ENCODE measurements at regions not wholly inside any gene's neighbourhood (a gene's known extent, or its start where the extent isn't known, plus 50 kb on each side); places are given as distances from the start of the nearest gene placed in this dataset.

DNA sequence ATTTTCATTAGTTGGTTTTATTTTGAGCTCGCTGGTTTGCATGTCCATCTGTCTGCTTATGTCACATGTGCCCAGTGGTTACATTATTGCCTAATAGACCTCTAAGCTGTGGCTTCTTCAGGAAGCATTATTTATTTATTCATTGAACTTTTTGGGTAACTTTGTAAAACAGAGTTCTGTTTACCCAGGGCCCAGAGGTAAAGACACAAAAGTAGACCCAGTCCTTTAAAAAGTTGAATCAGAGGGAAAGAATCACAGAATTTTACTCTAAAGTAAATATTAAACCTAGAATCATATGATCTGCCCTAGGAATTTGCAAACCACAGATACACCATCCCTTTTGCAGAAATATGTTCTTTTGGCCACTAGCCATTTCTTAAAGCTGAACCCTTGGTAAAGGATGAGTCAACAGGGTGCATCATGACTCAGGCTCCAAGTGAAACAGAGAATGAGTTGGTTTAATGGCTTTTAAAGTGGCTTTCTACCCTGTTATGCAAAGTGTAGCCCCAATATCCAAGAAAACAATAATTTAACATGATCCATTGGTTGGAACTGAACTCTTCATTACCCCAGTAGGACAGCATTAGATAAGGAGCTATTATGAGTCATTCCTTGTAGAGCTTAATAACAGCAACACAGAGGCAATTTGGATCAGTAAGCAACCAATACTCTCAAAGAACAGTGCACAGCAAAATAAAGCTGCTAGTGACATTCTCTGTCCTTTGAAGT lies 236.3 kb downstream of the KCNJ2 start (continued):
- TF ChIP-seq EHF (CRISPR knock-in tag; IDR thresholded peaks at IDR 0.05) (no peak), EHMT2 (IDR thresholded peaks at IDR 0.05; ENCODE audit: low read depth) (no peak), GATA3 (IDR thresholded peaks at IDR 0.05; ENCODE audit: borderline replicate concordance) (peak; percentile 68; the same call in 1 of the 2 replicates), RFX5 (IDR thresholded peaks at IDR 0.05) (no peak), HEYL (CRISPR knock-in tag; IDR thresholded peaks at IDR 0.05) (no peak), MAFK (IDR thresholded peaks at IDR 0.05; ENCODE audit: partially characterized antibody) (peak; percentile 34), RAD21 (conservative IDR thresholded peaks at IDR 0.05 in 1 of 2, IDR thresholded peaks at IDR 0.05 in 1 of 2) (no peak; a peak in 2 of 5 replicates), NPAS2 (CRISPR knock-in tag; IDR thresholded peaks at IDR 0.05; ENCODE audit: borderline replicate concordance) (no peak), BHLHE40 (IDR thresholded peaks at IDR 0.05; ENCODE audit: low read depth, low read length) (no peak), EP300 (IDR thresholded peaks at IDR 0.05) (peak; percentile 66 to 75; a peak in 3 of 5 replicates), HOXB13 (CRISPR knock-in tag; IDR thresholded peaks at IDR 0.05; ENCODE audit: low read depth) (no peak), TFCP2L1 (CRISPR knock-in tag; IDR thresholded peaks at IDR 0.05) (no peak), RNF2 (IDR thresholded peaks at IDR 0.05; ENCODE audit: borderline replicate concordance, low read depth) (no peak), SREBF2 (IDR thresholded peaks at IDR 0.05) (no peak), PHF8 (IDR thresholded peaks at IDR 0.05; ENCODE audit: borderline replicate concordance, low read depth) (no peak), CEBPB (IDR thresholded peaks at IDR 0.05) (peak; percentile 91 to 97), ZFP36 (IDR thresholded peaks at IDR 0.05; ENCODE audit: borderline replicate concordance, partially characterized antibody) (no peak), CHD4 (IDR thresholded peaks at IDR 0.05; ENCODE audit: borderline replicate concordance) (no peak), KDM5A (IDR thresholded peaks at IDR 0.05) (no peak), CBX2 (IDR thresholded peaks at IDR 0.05; ENCODE audit: borderline replicate concordance, low read depth) (no peak), HOXA7 (CRISPR knock-in tag; IDR thresholded peaks at IDR 0.05) (0 out of 2 replicates have a peak, but pooled peaks have one; percentile 40), POLR2AphosphoS2 (conservative IDR thresholded peaks at IDR 0.05; ENCODE audit: low read length) (no peak)
- TF ChIP-seq, protein P1, sequence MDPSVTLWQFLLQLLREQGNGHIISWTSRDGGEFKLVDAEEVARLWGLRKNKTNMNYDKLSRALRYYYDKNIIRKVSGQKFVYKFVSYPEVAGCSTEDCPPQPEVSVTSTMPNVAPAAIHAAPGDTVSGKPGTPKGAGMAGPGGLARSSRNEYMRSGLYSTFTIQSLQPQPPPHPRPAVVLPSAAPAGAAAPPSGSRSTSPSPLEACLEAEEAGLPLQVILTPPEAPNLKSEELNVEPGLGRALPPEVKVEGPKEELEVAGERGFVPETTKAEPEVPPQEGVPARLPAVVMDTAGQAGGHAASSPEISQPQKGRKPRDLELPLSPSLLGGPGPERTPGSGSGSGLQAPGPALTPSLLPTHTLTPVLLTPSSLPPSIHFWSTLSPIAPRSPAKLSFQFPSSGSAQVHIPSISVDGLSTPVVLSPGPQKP (IDR thresholded peaks at IDR 0.05; ENCODE audit: low read depth, low read length), result no peak
- TF ChIP-seq, protein P2, sequence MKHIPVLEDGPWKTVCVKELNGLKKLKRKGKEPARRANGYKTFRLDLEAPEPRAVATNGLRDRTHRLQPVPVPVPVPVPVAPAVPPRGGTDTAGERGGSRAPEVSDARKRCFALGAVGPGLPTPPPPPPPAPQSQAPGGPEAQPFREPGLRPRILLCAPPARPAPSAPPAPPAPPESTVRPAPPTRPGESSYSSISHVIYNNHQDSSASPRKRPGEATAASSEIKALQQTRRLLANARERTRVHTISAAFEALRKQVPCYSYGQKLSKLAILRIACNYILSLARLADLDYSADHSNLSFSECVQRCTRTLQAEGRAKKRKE (CRISPR knock-in tag; IDR thresholded peaks at IDR 0.05; ENCODE audit: low read depth), result no peak
- TF ChIP-seq, protein P3, sequence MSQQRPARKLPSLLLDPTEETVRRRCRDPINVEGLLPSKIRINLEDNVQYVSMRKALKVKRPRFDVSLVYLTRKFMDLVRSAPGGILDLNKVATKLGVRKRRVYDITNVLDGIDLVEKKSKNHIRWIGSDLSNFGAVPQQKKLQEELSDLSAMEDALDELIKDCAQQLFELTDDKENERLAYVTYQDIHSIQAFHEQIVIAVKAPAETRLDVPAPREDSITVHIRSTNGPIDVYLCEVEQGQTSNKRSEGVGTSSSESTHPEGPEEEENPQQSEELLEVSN (IDR thresholded peaks at IDR 0.05; ENCODE audit: borderline replicate concordance, low read depth), result no peak
- TF ChIP-seq, protein P4, sequence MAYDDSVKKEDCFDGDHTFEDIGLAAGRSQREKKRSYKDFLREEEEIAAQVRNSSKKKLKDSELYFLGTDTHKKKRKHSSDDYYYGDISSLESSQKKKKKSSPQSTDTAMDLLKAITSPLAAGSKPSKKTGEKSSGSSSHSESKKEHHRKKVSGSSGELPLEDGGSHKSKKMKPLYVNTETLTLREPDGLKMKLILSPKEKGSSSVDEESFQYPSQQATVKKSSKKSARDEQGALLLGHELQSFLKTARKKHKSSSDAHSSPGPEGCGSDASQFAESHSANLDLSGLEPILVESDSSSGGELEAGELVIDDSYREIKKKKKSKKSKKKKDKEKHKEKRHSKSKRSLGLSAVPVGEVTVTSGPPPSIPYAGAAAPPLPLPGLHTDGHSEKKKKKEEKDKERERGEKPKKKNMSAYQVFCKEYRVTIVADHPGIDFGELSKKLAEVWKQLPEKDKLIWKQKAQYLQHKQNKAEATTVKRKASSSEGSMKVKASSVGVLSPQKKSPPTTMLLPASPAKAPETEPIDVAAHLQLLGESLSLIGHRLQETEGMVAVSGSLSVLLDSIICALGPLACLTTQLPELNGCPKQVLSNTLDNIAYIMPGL (CRISPR knock-in tag; IDR thresholded peaks at IDR 0.05; ENCODE audit: borderline replicate concordance), result no peak
- TF ChIP-seq, protein P5, sequence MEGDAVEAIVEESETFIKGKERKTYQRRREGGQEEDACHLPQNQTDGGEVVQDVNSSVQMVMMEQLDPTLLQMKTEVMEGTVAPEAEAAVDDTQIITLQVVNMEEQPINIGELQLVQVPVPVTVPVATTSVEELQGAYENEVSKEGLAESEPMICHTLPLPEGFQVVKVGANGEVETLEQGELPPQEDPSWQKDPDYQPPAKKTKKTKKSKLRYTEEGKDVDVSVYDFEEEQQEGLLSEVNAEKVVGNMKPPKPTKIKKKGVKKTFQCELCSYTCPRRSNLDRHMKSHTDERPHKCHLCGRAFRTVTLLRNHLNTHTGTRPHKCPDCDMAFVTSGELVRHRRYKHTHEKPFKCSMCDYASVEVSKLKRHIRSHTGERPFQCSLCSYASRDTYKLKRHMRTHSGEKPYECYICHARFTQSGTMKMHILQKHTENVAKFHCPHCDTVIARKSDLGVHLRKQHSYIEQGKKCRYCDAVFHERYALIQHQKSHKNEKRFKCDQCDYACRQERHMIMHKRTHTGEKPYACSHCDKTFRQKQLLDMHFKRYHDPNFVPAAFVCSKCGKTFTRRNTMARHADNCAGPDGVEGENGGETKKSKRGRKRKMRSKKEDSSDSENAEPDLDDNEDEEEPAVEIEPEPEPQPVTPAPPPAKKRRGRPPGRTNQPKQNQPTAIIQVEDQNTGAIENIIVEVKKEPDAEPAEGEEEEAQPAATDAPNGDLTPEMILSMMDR (IDR thresholded peaks at IDR 0.05), result no peak
